ENCODE measurements at regions not wholly inside any gene's neighbourhood (a gene's known extent, or its start where the extent isn't known, plus 50 kb on each side); places are given as distances from the start of the nearest gene placed in this dataset.
"Not testable (repeated sequence)": the region's sequence is repeated elsewhere in the genome, so short reads cannot be mapped to it uniquely, and the experiment has no call there.

GRCh38 chr21:32921632-32922230, 104.0 kb upstream of the OLIG2 start:
- H3K4me3 ChIP-seq (ENCODE audit: low read depth, low read length), result no peak overlapping the region
- no peak for DNase-seq (ENCODE audit: low read depth)

GRCh38 chr21:32925098-32925497, 100.6 kb upstream of the OLIG2 start:
- no peak for DNase-seq (ENCODE audit: low read depth)
- no peak overlapping the region for H3K4me3 ChIP-seq (ENCODE audit: low read depth, low read length)

- H3K4me3 ChIP-seq (ENCODE audit: low read depth, low read length), result no peak overlapping the region
- no peak for DNase-seq (ENCODE audit: low read depth)
These were observed 96.1 kb upstream of the OLIG2 start for GRCh38 chr21:32929633-32930038.

GRCh38 chr21:32930673-32931072, 95.1 kb upstream of the OLIG2 start:
- no peak for DNase-seq (ENCODE audit: low read depth)
- no peak overlapping the region for H3K4me3 ChIP-seq (ENCODE audit: low read depth, low read length)

- not testable (repeated sequence) for DNase-seq (ENCODE audit: low read depth)
These were observed 91.7 kb upstream of the OLIG2 start for GRCh38 chr21:32934068-32934467.

GRCh38 chr21:32934829-32935228, 90.9 kb upstream of the OLIG2 start:
- H3K4me3 ChIP-seq (ENCODE audit: low read depth, low read length), result no peak overlapping the region
- no peak for DNase-seq (ENCODE audit: low read depth)

More at GRCh38 chr21:32934068-32934467, 91.7 kb upstream of the OLIG2 start:
- H3K4me3 ChIP-seq (ENCODE audit: low read depth, low read length), result not testable (repeated sequence)

DNA sequence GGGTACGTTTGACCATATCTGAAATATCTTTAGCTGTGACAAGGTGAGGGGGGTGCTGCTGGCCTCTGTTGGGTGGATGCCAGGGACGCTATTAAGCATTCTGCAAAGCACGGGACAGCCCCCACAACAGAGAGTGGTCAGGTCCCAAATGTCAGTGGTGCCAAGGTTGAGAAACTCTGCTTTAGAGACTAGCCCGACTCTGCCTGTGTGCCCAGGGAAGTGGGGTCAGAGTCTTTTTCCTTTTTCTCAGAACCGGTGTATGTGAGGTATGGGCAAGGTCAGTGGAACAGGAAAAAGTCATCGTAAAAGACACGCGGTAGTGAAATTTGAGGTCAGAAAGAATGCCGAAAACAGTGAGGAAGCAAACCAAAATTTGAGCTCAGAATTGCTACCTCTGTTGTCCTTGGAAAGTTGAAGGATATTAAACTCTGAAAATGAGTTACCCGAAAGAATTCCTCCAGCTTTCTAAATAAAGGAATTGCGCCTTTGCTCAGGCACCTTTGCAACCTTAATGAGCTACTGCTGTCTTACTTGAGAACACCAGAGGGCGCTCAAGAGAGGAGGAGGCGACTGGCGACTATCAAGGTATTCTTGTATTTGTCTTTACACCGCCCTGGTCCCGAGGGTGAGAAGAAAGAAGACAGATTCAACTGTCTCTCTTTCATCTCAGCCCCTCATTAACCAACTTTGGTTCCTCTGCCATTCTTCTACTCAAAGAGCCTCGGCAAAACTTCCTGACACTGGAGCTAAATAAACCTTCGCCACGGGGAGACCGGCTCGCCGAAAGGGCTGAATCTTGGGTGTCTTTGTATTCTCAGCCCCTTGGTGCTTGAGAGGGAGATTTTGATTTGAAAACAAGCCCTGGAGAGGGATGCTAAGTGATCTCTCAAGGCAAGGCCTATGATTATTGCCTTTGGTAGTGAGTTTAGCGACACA, 85.4 kb upstream of the OLIG2 start:
- no peak for DNase-seq (ENCODE audit: low read depth)
- no peak overlapping the region for H3K4me3 ChIP-seq (ENCODE audit: low read depth, low read length)

GRCh38 chr21:32941263-32941662, 84.5 kb upstream of the OLIG2 start:
- no peak for DNase-seq (ENCODE audit: low read depth)
- no peak overlapping the region for H3K4me3 ChIP-seq (ENCODE audit: low read depth, low read length)

GRCh38 chr21:32946654-32947053, 79.1 kb upstream of the OLIG2 start:
- H3K4me3 ChIP-seq (ENCODE audit: low read depth, low read length), result no peak overlapping the region
- DNase-seq (ENCODE audit: low read depth), result no peak

GRCh38 chr21:32947736-32948135, 78.0 kb upstream of the OLIG2 start:
- no peak overlapping the region for H3K4me3 ChIP-seq (ENCODE audit: low read depth, low read length)

DNA sequence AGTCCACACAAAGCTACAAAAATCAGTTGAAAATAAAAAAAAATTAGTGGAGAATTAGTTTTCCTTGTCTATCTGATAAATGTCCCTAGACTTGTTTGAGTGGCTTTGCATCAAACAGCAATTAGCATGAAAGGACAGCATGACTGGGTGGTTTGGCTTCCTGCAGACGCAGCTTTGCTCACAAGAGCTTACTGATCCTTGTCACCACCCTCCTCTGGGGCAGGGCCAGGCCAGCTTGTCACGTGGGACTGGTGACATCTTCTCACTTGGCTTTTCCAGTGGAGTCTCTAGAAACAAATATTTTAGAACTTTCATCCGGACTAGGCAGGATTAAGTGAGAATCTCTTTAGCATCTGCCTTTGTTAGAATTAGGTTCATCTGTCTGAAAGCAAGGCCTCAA, 76.0 kb upstream of the OLIG2 start:
- H3K4me3 ChIP-seq (ENCODE audit: low read depth, low read length), result no peak overlapping the region
- DNase-seq (ENCODE audit: low read depth), result no peak

More at GRCh38 chr21:32947736-32948135, 78.0 kb upstream of the OLIG2 start:
- DNase-seq (ENCODE audit: low read depth), result no peak

- DNase-seq (ENCODE audit: low read depth), result no peak
- H3K4me3 ChIP-seq (ENCODE audit: low read depth, low read length), result no peak overlapping the region
These were observed 74.7 kb upstream of the OLIG2 start for GRCh38 chr21:32951041-32951440.

GRCh38 chr21:32954353-32954752, 71.4 kb upstream of the OLIG2 start:
- H3K4me3 ChIP-seq (ENCODE audit: low read depth, low read length), result no peak overlapping the region
- no peak for DNase-seq (ENCODE audit: low read depth)

- DNase-seq (ENCODE audit: low read depth), result no peak
- H3K4me3 ChIP-seq (ENCODE audit: low read depth, low read length), result no peak overlapping the region
These were observed 70.2 kb upstream of the OLIG2 start for GRCh38 chr21:32955311-32956060.

DNA sequence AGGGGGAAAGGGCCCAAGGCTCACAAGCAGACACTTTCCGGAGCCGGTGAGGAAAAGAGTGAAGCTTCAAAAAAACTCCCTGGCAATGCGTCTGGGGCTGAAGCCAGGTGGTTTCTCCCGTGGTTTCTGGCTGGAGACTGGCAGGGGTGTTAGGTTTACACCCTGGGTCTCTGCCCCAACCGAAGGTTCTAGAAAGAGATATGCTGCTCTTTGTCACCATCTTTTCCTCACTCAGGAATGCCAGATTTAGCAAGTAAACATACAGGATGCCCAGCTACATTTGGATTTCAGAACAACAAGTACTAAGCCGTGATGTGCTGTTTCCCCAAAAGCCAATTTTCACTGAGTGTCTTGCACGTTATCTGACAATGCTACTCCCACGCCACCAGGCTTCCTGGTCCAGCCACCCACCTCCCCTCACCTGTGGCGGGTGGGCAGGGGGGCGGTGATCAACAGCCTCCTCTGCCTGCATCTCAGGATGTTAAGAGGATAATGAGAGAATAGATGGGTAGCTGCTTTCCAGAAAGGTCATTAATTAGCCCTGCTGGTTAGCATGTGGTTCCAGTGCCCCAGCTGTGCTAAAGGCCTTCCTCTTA, 69.6 kb upstream of the OLIG2 start:
- no peak for DNase-seq (ENCODE audit: low read depth)
- no peak overlapping the region for H3K4me3 ChIP-seq (ENCODE audit: low read depth, low read length)

- H3K4me3 ChIP-seq (ENCODE audit: low read depth, low read length), result no peak overlapping the region
- no peak for DNase-seq (ENCODE audit: low read depth)
These were observed 68.2 kb upstream of the OLIG2 start for GRCh38 chr21:32957545-32957944.

DNA sequence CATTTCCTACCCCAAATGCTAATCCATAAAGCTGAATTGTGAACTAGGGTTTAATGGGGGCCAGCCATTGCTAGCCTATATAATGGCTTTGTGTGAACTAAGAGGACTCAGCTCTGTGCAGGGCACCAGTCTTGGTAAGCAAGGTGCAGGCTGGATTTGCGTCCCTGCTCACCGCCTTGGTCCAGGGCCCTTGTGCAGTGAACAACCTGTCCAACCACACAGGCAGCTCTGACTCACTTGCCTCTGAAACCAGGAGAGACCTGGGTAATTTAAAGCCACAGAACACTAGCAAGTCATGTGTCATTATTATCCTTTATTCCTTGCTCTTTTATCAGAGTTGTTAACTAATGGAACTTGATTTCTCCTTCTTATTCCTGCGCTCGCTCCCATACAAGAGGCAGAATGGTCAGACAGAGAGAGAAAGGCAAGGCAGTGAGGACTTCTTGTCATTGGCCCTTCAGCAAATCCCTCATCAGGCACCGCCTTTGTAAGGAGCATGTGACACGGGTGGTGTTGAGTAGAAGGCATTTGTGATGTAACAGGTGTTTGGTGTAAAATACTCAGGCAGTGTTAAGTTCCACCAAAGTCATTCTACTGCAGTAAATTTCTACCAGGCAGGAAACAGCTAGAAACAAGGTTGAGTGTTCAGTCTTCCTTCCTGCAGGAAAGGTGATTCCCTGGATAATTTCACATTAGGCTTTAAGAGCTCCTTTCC, 67.3 kb upstream of the OLIG2 start:
- no peak for DNase-seq (ENCODE audit: low read depth)
- no peak overlapping the region for H3K4me3 ChIP-seq (ENCODE audit: low read depth, low read length)

DNA sequence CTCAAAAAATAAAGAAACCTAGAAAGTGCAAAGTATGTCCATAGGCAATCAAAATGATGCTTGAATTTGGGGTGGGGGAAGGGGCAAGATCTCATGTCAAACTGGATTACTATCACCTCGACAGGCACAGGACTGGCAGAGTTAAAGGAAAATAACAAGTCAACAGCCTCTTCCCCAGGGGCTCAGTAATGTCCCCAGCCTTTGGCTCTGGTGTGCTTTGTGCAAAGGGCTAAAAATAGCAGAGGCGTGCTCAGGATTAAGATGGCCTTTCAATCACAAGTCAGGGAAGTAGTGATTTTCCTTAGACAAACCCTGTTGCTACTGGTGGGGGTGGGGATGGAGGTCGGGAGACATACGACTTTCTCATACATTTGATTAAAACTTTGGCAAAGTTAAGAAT, 63.5 kb upstream of the OLIG2 start:
- H3K4me3 ChIP-seq (ENCODE audit: low read depth, low read length), result no peak overlapping the region
- no peak for DNase-seq (ENCODE audit: low read depth)

DNA sequence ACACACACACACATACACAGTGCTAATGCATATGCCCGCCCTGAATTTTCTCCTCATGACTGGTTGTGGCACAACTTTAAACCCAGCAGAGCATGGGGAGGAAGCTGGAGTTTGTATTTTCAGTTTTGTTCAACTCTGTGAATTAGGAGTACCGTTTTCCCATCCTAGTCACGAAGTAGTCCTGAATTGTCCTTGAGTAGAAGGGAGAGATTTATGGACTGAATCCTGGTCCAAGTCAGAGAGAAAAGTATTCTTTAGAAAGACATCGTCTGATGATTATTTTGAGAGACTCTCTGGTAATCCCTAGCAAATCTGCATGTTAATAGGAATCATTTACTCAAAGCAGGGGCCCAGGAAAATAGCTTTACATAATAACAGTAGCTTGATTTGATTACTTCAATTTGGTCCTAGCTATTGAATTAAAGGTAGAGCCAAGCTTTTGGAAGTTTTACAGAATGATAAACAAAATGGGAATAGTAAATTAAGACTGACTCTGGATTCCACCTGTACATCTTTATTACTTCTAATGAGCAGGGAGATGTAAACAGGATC, 60.5 kb upstream of the OLIG2 start:
- no peak for DNase-seq (ENCODE audit: low read depth)
- no peak overlapping the region for H3K4me3 ChIP-seq (ENCODE audit: low read depth, low read length)
